ENCODE measurements at regions not wholly inside any gene's neighbourhood (a gene's known extent, or its start where the extent isn't known, plus 50 kb on each side); places are given as distances from the start of the nearest gene placed in this dataset.

- FAIRE-seq (no peak), DNase-seq (ENCODE audit: low spot score) (no peak), ATAC-seq (no peak)
- Histone ChIP-seq H3K9ac (ENCODE audit: insufficient read depth, low read depth, low read length) (no peak overlapping the region), H3K27me3 (ENCODE audit: control insufficient read depth in 1 of 2, insufficient read depth in 2 of 2, low read length in 2 of 2) (no peaks in the 10 kb centered on the region), H3K36me3 (replicated peaks in 1 of 2; ENCODE audit: control insufficient read depth in 1 of 2, insufficient read depth in 2 of 2, low read length in 2 of 2) (no peaks in the 10 kb centered on the region), H3K4me3 (replicated peaks in 1 of 3; ENCODE audit: insufficient read depth in 1 of 3, low read depth in 2 of 3, low read length in 3 of 3) (no peak overlapping the region), H2AFZ (ENCODE audit: low read length) (no peak overlapping the region), H3K27ac (ENCODE audit: extremely low read length, insufficient read depth, low read length) (no peak overlapping the region), H3K4me1 (ENCODE audit: insufficient read depth, low read length) (peaks cover 9% of the 10 kb centered on the region), H3K9me3 (ENCODE audit: low read length) (0 out of 2 replicates have a peak, but pooled peaks cover 10% of the 10 kb centered on the region), H3K79me2 (ENCODE audit: insufficient read depth, low read length) (no peaks in the 10 kb centered on the region), H4K20me1 (ENCODE audit: insufficient read depth, low read length) (no peaks in the 10 kb centered on the region), H3K4me2 (ENCODE audit: low read depth, low read length) (no peak overlapping the region)
- 33% methylated on average over 1 of the region's 1 CpG for WGBS (ENCODE audit: low lambda C conversion rate)
- no TSS peak for BruUV-seq (replicated peaks)
- ChIA-PET POLR2A (no interaction called here), CTCF (ENCODE audit: low intra/inter-chr PET ratio, low total read pairs) (no interaction called here)
- intact Hi-C loops (cut with micrococcal nuclease; ENCODE audit: unreplicated experiment) (loop anchor here (10.0 kb wide), 1 partner anchor 352 kb away; no protein-coding TSS in a partner anchor), in situ Hi-C loops (cut with HindIII; ENCODE audit: extremely low pct_ligation_motif_present, low pct_unique_long_range_greater_than_20kb) (loop anchor here (25.0 kb wide), 1 partner anchor 380 kb away; no protein-coding TSS in a partner anchor)
- TF ChIP-seq ZFP36L2 (CRISPR knock-in tag; IDR thresholded peaks at IDR 0.05): no peak
- no peak for TF ChIP-seq SP2 (CRISPR knock-in tag; IDR thresholded peaks at IDR 0.05)
- TF ChIP-seq ZBTB1 (CRISPR knock-in tag; IDR thresholded peaks at IDR 0.05; ENCODE audit: borderline replicate concordance): no peak
- TF ChIP-seq HNF4A (CRISPR knock-in tag; IDR thresholded peaks at IDR 0.05): no peak
- TF ChIP-seq ZNF337 (CRISPR knock-in tag; IDR thresholded peaks at IDR 0.05; ENCODE audit: borderline replicate concordance, low read depth): no peak
- TF ChIP-seq HNRNPUL1 (IDR thresholded peaks at IDR 0.05; ENCODE audit: low read depth, low read length): no peak
- no peak for TF ChIP-seq ZNF598 (CRISPR knock-in tag; IDR thresholded peaks at IDR 0.05; ENCODE audit: borderline replicate concordance)
- no peak for TF ChIP-seq KLF15 (CRISPR knock-in tag; IDR thresholded peaks at IDR 0.05; ENCODE audit: borderline replicate concordance)
- TF ChIP-seq YEATS4 (CRISPR knock-in tag; IDR thresholded peaks at IDR 0.05; ENCODE audit: borderline replicate concordance): no peak
- no peak for TF ChIP-seq ZNF207 (IDR thresholded peaks at IDR 0.05; ENCODE audit: borderline replicate concordance)
- TF ChIP-seq HMGA1 (CRISPR knock-in tag; conservative IDR thresholded peaks at IDR 0.05): no peak
- TF ChIP-seq HDAC1 (CRISPR knock-in tag; IDR thresholded peaks at IDR 0.05): no peak
- TF ChIP-seq TBL1XR1 (IDR thresholded peaks at IDR 0.05; ENCODE audit: borderline replicate concordance, low read length, partially characterized antibody): no peak
- no peak for TF ChIP-seq THRA (CRISPR knock-in tag; IDR thresholded peaks at IDR 0.05; ENCODE audit: borderline replicate concordance)
- TF ChIP-seq ZNF124 (CRISPR knock-in tag; IDR thresholded peaks at IDR 0.05): no peak
- TF ChIP-seq FOXA1 (IDR thresholded peaks at IDR 0.05): no peak
- no peak for TF ChIP-seq FOXA1 (CRISPR knock-in tag; IDR thresholded peaks at IDR 0.05)
- TF ChIP-seq ZNF776 (CRISPR knock-in tag; IDR thresholded peaks at IDR 0.05): no peak
- no peak for TF ChIP-seq ZNF766 (CRISPR knock-in tag; IDR thresholded peaks at IDR 0.05; ENCODE audit: borderline replicate concordance)
Observed at GRCh38 chr10:32217216-32217615, 129.7 kb downstream of the EPC1 start.
